ENCODE measurements at regions not wholly inside any gene's neighbourhood (a gene's known extent, or its start where the extent isn't known, plus 50 kb on each side); places are given as distances from the start of the nearest gene placed in this dataset.

- TF ChIP-seq CTCF (IDR thresholded peaks at IDR 0.05): no peak
- no peak for TF ChIP-seq SIN3A (IDR thresholded peaks at IDR 0.05; ENCODE audit: borderline replicate concordance, insufficient read depth, low read depth, low read length)
Observed at GRCh38 chr5:153902016-153902415, 136.7 kb downstream of the FAM114A2 start.

Measured in Panc1 (cell line).